K562 (cell line): ENCODE measurements at regions not wholly inside any gene's neighbourhood (a gene's known extent, or its start where the extent isn't known, plus 50 kb on each side); places are given as distances from the start of the nearest gene placed in this dataset.

ENCODE experiments used
- C11orf30 ChIP-seq: fragments of 450-650 bp; IDR thresholded peaks from 2 replicates; pipeline ENCODE4 v1.6.1; 2016; ENCODE audit warnings: low read depth, mild to moderate bottlenecking
- POLR2AphosphoS5 ChIP-seq: IDR thresholded peaks from 2 replicates; pipeline ENCODE4 v1.6.1; 2011; ENCODE audit warnings: mild to moderate bottlenecking, low read depth, low read length, moderate library complexity; ENCODE audit not compliant: control insufficient read depth, insufficient read depth
- STAG1 ChIP-seq: sonication (generic); formaldehyde crosslinking; IDR thresholded peaks from 2 replicates; pipeline ENCODE4 v1.5.0; 2020; ENCODE audit warnings: missing genetic modification reagents, borderline replicate concordance

DNA sequence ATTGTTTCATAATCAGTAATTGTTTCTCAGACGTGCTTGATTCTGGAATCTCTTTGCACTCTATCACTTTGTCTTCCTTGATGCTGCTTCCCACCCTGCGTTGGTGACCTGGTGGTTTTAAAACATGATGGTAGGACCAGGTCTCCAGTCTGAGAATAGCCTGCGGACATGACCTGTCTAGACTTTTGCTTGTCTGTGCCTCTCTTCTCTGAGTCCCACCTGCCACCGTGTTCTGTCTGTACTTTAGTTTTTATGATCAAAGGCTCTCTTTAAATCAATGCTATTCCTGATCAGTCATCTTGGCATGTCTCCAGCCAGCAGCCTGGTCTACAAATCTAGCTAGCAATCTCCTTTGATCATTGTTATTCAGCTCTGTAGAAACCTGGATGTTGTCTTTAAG lies 933.9 kb downstream of the DIAPH3 start:
- no peak for TF ChIP-seq STAG1 (CRISPR knock-in tag)
- TF ChIP-seq POLR2AphosphoS5, result no peak
- no peak for TF ChIP-seq C11orf30
